DND-41 (cell line): ENCODE measurements at regions not wholly inside any gene's neighbourhood (a gene's known extent, or its start where the extent isn't known, plus 50 kb on each side); places are given as distances from the start of the nearest gene placed in this dataset.

Source experiments
- ATAC-seq: fragments of 200-7000 bp; cut with Tn5 transposase; 3 replicates; pipeline ENCODE4 v1.9.1; 2021; ENCODE audit warnings: low read depth; ENCODE audit not compliant: insufficient read depth
- DNase-seq: peaks from one replicate; pipeline ENCODE4 v3.0.0-alpha.2; 2020
- H2AFZ ChIP-seq: 2 replicates; pipeline ENCODE4 v1.6.0; 2012; ENCODE audit warnings: low read depth, low read length
- H3K27ac ChIP-seq: 2 replicates; pipeline ENCODE4 v1.5.1; 2012; ENCODE audit warnings: low read length, inconsistent platforms
- H3K27me3 ChIP-seq: fragments of 200-600 bp; sonication (generic); 2 replicates; pipeline ENCODE4 v1.6.0; 2012; ENCODE audit warnings: low read length, mild to moderate bottlenecking, inconsistent platforms; ENCODE audit not compliant: insufficient read depth, poor library complexity
- H3K36me3 ChIP-seq: 2 replicates; pipeline ENCODE4 v1.5.1; 2012; ENCODE audit warnings: low read length, inconsistent platforms; ENCODE audit not compliant: insufficient read depth
- H3K4me1 ChIP-seq: 2 replicates; pipeline ENCODE4 v1.5.1; 2012; ENCODE audit warnings: mild to moderate bottlenecking, low read length; ENCODE audit not compliant: insufficient read depth
- H3K4me2 ChIP-seq: 2 replicates; pipeline ENCODE4 v1.6.0; 2012; ENCODE audit warnings: mild to moderate bottlenecking, moderate library complexity, low read length, inconsistent platforms; ENCODE audit not compliant: insufficient read depth
- H3K4me3 ChIP-seq, 2 experiments: fragments of 200-600 bp in 1 of 2; shearing (Covaris generic) in 1 of 2; 2 replicates each; pipeline ENCODE4 v1.5.1; 2012 to 2016; ENCODE audit warnings: inconsistent platforms in 2 of 2, low read length in 2 of 2, mild to moderate bottlenecking in 2 of 2, low read depth in 1 of 2, moderate library complexity in 1 of 2
- H3K79me2 ChIP-seq: 2 replicates; pipeline ENCODE4 v1.6.0; 2012; ENCODE audit warnings: low read length, inconsistent platforms; ENCODE audit not compliant: insufficient read depth
- H3K9ac ChIP-seq: 2 replicates; pipeline ENCODE4 v1.6.0; 2012; ENCODE audit warnings: low read depth, mild to moderate bottlenecking, inconsistent platforms, low read length, moderate library complexity
- H3K9me3 ChIP-seq: 2 replicates; pipeline ENCODE4 v1.5.1; 2012; ENCODE audit warnings: low read length, moderate library complexity, mild to moderate bottlenecking, inconsistent platforms; ENCODE audit not compliant: insufficient read depth, severe bottlenecking
- H4K20me1 ChIP-seq: 2 replicates; pipeline ENCODE4 v1.6.0; 2012; ENCODE audit warnings: low read length; ENCODE audit not compliant: insufficient read depth
- EZH2 ChIP-seq: IDR thresholded peaks from 3 replicates; pipeline ENCODE4 v1.6.1; 2012; ENCODE audit warnings: borderline replicate concordance, low read depth, mild to moderate bottlenecking, moderate library complexity, low read length, inconsistent platforms; ENCODE audit not compliant: severe bottlenecking
- TF ChIP-seq, protein P1 (sequence below): IDR thresholded peaks from 2 replicates; pipeline ENCODE4 v1.5.1; 2012; ENCODE audit warnings: borderline replicate concordance, low read length, moderate library complexity, mild to moderate bottlenecking; ENCODE audit not compliant: poor library complexity, severe bottlenecking; ENCODE audit errors: extremely low read depth

DNA sequence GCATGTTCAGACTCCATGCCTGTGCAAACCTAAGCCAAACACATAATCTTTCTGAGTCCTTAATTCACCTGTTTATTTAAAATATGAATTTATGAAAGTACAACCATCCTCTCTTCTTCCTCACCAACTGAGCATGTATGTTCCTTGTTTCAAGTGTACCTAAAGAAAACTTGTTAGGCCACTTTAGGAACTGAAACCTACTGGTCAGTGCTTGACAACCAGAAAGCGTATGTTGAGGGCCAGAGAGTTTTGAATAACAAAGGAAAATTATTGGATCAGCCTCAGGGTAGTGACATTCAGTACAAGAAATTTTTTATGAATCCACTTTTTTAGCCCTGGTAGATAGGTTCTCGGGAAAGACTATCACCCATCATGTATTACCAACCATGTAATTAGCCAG is 847.6 kb upstream of the CELF4 start:
- DNase-seq (no peak), ATAC-seq (no peak)
- no peak overlapping the region for H3K27ac ChIP-seq
- no peak overlapping the region for H3K9ac ChIP-seq
- H2AFZ ChIP-seq: no peak overlapping the region
- H3K4me3 ChIP-seq: no peak overlapping the region
- H3K9me3 ChIP-seq: no peaks in the 10 kb centered on the region
- H3K79me2 ChIP-seq: no peaks in the 10 kb centered on the region
- H3K36me3 ChIP-seq: no peaks in the 10 kb centered on the region
- H4K20me1 ChIP-seq: no peaks in the 10 kb centered on the region
- H3K4me2 ChIP-seq: no peak overlapping the region
- no peaks in the 10 kb centered on the region for H3K27me3 ChIP-seq
- no peak for TF ChIP-seq EZH2
- TF ChIP-seq, protein P1, sequence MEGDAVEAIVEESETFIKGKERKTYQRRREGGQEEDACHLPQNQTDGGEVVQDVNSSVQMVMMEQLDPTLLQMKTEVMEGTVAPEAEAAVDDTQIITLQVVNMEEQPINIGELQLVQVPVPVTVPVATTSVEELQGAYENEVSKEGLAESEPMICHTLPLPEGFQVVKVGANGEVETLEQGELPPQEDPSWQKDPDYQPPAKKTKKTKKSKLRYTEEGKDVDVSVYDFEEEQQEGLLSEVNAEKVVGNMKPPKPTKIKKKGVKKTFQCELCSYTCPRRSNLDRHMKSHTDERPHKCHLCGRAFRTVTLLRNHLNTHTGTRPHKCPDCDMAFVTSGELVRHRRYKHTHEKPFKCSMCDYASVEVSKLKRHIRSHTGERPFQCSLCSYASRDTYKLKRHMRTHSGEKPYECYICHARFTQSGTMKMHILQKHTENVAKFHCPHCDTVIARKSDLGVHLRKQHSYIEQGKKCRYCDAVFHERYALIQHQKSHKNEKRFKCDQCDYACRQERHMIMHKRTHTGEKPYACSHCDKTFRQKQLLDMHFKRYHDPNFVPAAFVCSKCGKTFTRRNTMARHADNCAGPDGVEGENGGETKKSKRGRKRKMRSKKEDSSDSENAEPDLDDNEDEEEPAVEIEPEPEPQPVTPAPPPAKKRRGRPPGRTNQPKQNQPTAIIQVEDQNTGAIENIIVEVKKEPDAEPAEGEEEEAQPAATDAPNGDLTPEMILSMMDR: no peak
- H3K4me1 ChIP-seq: no peaks in the 10 kb centered on the region

DNA sequence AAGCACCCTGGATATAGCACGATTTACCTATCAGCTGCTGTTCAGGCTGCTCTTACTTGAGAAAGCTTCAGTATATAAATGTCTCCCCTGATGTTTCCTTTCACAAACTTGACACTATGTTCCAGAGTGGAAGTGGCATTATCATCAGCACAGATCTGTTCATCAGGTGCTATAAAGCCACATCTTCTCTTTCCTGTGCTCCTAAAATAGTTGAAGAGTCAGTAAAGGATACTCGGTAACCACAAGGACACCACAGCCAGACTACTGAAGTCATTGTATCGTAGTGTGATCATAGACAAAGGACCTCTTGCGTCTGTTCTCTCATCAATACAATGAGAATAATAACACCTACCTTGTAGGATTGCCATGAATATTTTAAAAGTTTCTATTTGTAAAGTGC is 841.0 kb upstream of the CELF4 start:
- H2AFZ ChIP-seq: no peak overlapping the region
- H3K27ac ChIP-seq: peak overlapping the region; percentile 20
- H3K4me1 ChIP-seq: peaks cover 20% of the 10 kb centered on the region
- H3K4me3 ChIP-seq: no peak overlapping the region
- H3K36me3 ChIP-seq: no peaks in the 10 kb centered on the region
- no peaks in the 10 kb centered on the region for H3K27me3 ChIP-seq
- peaks cover 10% of the 10 kb centered on the region for H3K9me3 ChIP-seq
- DNase-seq (peak; percentile 51), ATAC-seq (peak; percentile 97)
- TF ChIP-seq EZH2: no peak
- TF ChIP-seq, protein P1: no peak
- no peak overlapping the region for H3K9ac ChIP-seq
- no peaks in the 10 kb centered on the region for H4K20me1 ChIP-seq
- H3K4me2 ChIP-seq: peak overlapping the region; percentile 31
- no peaks in the 10 kb centered on the region for H3K79me2 ChIP-seq

DNA sequence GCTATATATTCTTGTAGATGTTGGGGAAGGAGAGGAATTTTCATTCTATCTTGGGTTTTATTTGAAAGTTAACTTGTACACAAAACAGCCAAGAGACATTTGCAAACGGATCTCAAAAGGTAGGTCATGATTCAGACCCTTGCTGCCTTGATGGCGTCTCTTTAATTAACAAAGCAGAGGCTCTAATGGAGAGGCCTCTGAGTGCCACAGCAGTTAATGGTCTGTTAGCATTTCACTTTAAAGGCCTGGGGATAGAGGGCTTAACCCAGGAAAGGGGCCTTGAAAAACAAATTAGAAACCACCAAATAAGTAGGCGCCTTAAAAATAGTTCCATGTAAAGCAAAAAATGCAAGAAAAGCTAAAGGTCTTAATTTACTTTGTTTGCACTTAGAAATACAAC is 836.9 kb upstream of the CELF4 start:
- H3K27ac ChIP-seq: no peak overlapping the region
- DNase-seq: no peak
- peaks cover 20% of the 10 kb centered on the region for H3K4me1 ChIP-seq
- TF ChIP-seq, protein P1: no peak
- TF ChIP-seq EZH2: no peak
- no peaks in the 10 kb centered on the region for H3K79me2 ChIP-seq
- H3K4me3 ChIP-seq: no peak overlapping the region
- ATAC-seq: no peak
- no peaks in the 10 kb centered on the region for H3K36me3 ChIP-seq
- no peaks in the 10 kb centered on the region for H3K27me3 ChIP-seq
- no peak overlapping the region for H2AFZ ChIP-seq
- peaks cover 10% of the 10 kb centered on the region for H3K9me3 ChIP-seq
- no peak overlapping the region for H3K4me2 ChIP-seq
- H4K20me1 ChIP-seq: no peaks in the 10 kb centered on the region
- H3K9ac ChIP-seq: no peak overlapping the region

DNA sequence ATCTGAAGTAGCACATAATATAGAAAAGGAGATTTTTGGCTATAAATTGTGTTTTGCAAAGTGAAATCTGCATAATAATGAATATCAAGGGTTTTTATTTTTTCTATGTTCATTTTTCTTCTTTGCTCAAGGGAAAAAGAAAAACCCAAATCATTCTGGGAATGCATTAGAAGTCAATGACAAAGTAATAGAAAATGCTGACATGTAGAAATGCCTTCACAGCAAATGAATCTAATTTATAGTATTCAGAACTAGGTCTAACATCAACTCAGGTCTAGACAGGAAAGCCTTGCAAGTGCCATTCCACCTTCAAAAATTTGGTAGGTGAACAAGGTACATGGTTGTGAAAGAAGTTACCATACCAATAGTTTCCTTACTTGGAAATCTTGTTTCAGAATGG is 831.5 kb upstream of the CELF4 start:
- no peak for TF ChIP-seq EZH2
- Histone ChIP-seq H3K36me3 (no peaks in the 10 kb centered on the region), H3K9ac (no peak overlapping the region), H3K27me3 (no peaks in the 10 kb centered on the region), H3K27ac (no peak overlapping the region), H3K79me2 (no peaks in the 10 kb centered on the region), H3K4me2 (no peak overlapping the region), H2AFZ (no peak overlapping the region), H3K9me3 (no peaks in the 10 kb centered on the region), H4K20me1 (no peaks in the 10 kb centered on the region), H3K4me3 (no peak overlapping the region), H3K4me1 (no peaks in the 10 kb centered on the region)
- no peak for ATAC-seq
- no peak for DNase-seq
